CD8-positive, alpha-beta memory T cell (primary cell): ENCODE measurements at regions not wholly inside any gene's neighbourhood (a gene's known extent, or its start where the extent isn't known, plus 50 kb on each side); places are given as distances from the start of the nearest gene placed in this dataset.
"Not testable (repeated sequence)": the region's sequence is repeated elsewhere in the genome, so short reads cannot be mapped to it uniquely, and the experiment has no call there.

Experiments used
- CTCF ChIA-PET: fragments of 350-600 bp; sonication (Branson Sonifier 250); formaldehyde crosslinking; loops from one replicate; lab custom pipeline; 2021; ENCODE audit warnings: antibody characterized with exemption; lab: Charles Lee
- POLR2A ChIA-PET: fragments of 350-600 bp; sonication (Branson Sonifier 250); formaldehyde crosslinking; loops from one replicate; lab custom pipeline; 2021; ENCODE audit warnings: antibody characterized with exemption; lab: Charles Lee
- DNase-seq, 5 donors: peaks; one replicate each; pipeline versions ENCODE4 v3.0.0 to v3.0.0-alpha.2; 2020 to 2022; ENCODE audit warnings: mixed read lengths in 1 of 5
- H3K27ac ChIP-seq: one replicate; pipeline ENCODE4 v1.7.0; 2013; ENCODE audit warnings: low read depth, mild to moderate bottlenecking, low read length, moderate library complexity
- H3K27me3 ChIP-seq: 2 replicates; pipeline ENCODE4 v1.7.0; 2013; ENCODE audit warnings: low read length, mild to moderate bottlenecking; ENCODE audit not compliant: insufficient read depth, poor library complexity, severe bottlenecking
- H3K36me3 ChIP-seq: 2 replicates; pipeline ENCODE4 v1.7.0; 2013; ENCODE audit warnings: mild to moderate bottlenecking, low read length, moderate library complexity; ENCODE audit not compliant: insufficient read depth
- H3K4me1 ChIP-seq: 2 replicates; pipeline ENCODE4 v1.7.0; 2013; ENCODE audit warnings: mild to moderate bottlenecking, low read length, moderate library complexity; ENCODE audit not compliant: insufficient read depth
- H3K4me3 ChIP-seq: 2 replicates; pipeline ENCODE4 v1.7.0; 2013; ENCODE audit warnings: mild to moderate bottlenecking, low read length
- H3K9me3 ChIP-seq: 2 replicates; pipeline ENCODE4 v1.7.0; 2013; ENCODE audit warnings: mild to moderate bottlenecking, low read length
- H3K27ac Mint-ChIP-seq, 8 donors: one replicate each; pipeline ENCODE4 v1.8.0; 2020 to 2021; ENCODE audit warnings: mixed read lengths in 8 of 8, mild to moderate bottlenecking in 6 of 8, inconsistent platforms in 3 of 8, moderate library complexity in 3 of 8
- H3K27me3 Mint-ChIP-seq, 2 donors: one replicate each; pipeline ENCODE4 v1.8.0; 2020 to 2021; ENCODE audit warnings: mixed read lengths in 2 of 2, mild to moderate bottlenecking in 1 of 2, moderate library complexity in 1 of 2
- H3K36me3 Mint-ChIP-seq, 3 donors: one replicate each; pipeline ENCODE4 v1.8.0; 2020 to 2021; ENCODE audit warnings: mixed read lengths in 3 of 3, inconsistent platforms in 1 of 3, mild to moderate bottlenecking in 1 of 3
- H3K4me1 Mint-ChIP-seq, 3 donors: one replicate each; pipeline ENCODE4 v1.8.0; 2020 to 2021; ENCODE audit warnings: mixed read lengths in 3 of 3, inconsistent platforms in 1 of 3, mild to moderate bottlenecking in 1 of 3
- H3K4me3 Mint-ChIP-seq, 7 donors: one replicate each; pipeline ENCODE4 v1.8.0; 2020 to 2021; ENCODE audit warnings: mixed read lengths in 7 of 7, mild to moderate bottlenecking in 6 of 7, moderate library complexity in 4 of 7, inconsistent platforms in 2 of 7
- H3K9me3 Mint-ChIP-seq, 5 donors: one replicate each; pipeline ENCODE4 v1.8.0; 2020 to 2022; ENCODE audit warnings: mixed read lengths in 5 of 5, mild to moderate bottlenecking in 3 of 5, moderate library complexity in 2 of 5, inconsistent platforms in 1 of 5

DNA sequence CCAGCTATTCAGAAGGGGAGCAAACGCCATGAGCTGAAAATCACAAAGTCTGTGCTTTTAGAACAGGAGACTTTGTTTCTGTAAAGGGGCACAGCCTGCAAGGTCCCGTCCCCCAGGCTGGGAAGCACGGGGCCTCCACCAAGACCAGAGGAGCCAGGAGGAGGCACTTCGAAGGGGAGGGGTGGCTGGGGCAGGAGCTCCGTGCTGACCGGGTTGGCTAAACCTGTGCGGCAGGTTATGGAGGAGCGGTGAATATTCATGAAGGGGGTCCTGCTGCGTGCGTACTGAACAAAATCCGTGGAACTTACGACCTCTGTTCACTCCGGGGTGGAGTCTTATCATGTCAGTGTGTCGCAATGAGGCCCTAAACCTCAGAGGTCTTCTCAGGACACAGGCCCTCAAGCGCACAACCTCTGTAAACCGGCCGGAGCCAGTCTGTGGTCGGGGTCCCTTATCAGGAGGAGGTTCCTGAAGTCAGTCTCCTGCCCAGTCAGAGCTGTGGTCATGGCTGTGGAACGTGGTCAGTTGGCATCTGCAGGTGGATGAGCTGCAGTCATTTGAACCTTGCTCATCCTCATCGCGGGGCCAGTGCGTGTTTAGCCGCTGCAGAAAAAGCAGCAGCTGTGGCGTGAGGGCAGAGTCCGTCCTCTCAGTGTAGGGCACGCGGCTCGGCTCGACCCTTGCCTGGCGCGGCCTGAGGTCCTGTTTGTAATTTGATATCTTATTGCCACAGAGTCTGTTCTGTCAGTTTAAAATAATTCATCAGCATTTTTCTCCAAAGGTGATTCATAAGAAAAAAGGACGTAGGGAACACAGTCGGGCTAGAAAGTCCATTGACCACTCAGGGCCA lies 5507.7 kb upstream of the TPTE start:
- DNase-seq, H3K27ac Mint-ChIP-seq, H3K36me3 Mint-ChIP-seq, H3K4me3 ChIP-seq, H3K9me3 Mint-ChIP-seq, H3K4me1 ChIP-seq, H3K36me3 ChIP-seq, H3K4me1 Mint-ChIP-seq, CTCF ChIA-PET, H3K4me3 Mint-ChIP-seq, H3K27ac ChIP-seq, H3K9me3 ChIP-seq, POLR2A ChIA-PET, H3K27me3 Mint-ChIP-seq, H3K27me3 ChIP-seq: not testable (repeated sequence)

DNA sequence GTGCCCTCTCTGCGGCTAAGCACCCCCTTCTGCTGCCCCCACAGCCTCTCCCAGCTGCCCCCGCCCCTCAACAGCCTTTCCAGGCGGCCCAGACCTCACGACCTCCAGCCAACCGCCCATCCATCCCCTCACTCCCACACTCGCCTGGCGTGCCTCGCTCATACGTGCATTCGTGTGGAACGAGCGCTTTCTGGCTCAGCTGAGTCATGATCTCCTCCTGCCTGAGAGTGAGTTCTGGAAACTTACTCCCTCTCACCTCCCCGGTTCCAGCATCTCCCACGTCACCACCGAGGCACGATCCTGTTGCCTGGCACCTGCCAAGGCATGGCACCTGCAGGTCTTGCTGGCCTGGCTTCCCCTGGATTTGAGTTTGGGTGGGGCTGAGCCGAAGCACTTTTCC lies 5506.2 kb upstream of the TPTE start:
- H3K4me3 Mint-ChIP-seq, H3K27ac ChIP-seq, CTCF ChIA-PET, H3K4me3 ChIP-seq, H3K27me3 ChIP-seq, H3K4me1 ChIP-seq, H3K36me3 ChIP-seq, H3K36me3 Mint-ChIP-seq, H3K4me1 Mint-ChIP-seq, DNase-seq, H3K9me3 Mint-ChIP-seq, H3K9me3 ChIP-seq, H3K27me3 Mint-ChIP-seq, H3K27ac Mint-ChIP-seq, POLR2A ChIA-PET: not testable (repeated sequence)

GRCh38 chr21:5019120-5019519 lies 5502.3 kb upstream of the TPTE start:
- H3K4me3 Mint-ChIP-seq, POLR2A ChIA-PET, H3K27ac Mint-ChIP-seq: not testable (repeated sequence)

DNA sequence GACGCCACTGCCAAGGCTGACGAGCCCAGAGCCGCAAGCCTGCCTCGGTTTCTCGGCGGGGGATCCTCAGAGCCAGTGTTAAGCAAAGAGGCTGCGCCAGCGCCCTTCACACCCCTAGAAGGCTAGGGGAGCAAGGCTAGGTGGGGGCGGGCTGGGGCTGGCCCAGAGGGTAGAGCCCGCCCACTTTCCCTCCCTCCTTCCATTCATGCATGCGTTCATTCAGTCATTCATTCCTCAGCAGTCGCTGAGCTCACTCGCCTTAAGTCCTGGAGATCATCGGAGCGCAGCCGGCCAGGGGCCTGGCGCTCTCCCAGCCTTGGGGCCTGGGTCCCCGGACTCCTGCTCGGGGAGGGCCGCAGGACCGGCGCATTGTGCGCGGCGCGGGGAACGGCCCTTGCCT lies 5499.6 kb upstream of the TPTE start:
- DNase-seq, POLR2A ChIA-PET, H3K4me3 ChIP-seq, CTCF ChIA-PET, H3K36me3 ChIP-seq, H3K27ac Mint-ChIP-seq, H3K27me3 ChIP-seq, H3K36me3 Mint-ChIP-seq, H3K9me3 ChIP-seq, H3K4me1 Mint-ChIP-seq, H3K4me1 ChIP-seq, H3K27me3 Mint-ChIP-seq, H3K4me3 Mint-ChIP-seq, H3K9me3 Mint-ChIP-seq, H3K27ac ChIP-seq: not testable (repeated sequence)

More at GRCh38 chr21:5019120-5019519, 5502.3 kb upstream of the TPTE start:
- H3K4me1 ChIP-seq, CTCF ChIA-PET, H3K36me3 Mint-ChIP-seq, H3K27me3 ChIP-seq, DNase-seq, H3K4me3 ChIP-seq, H3K4me1 Mint-ChIP-seq, H3K9me3 Mint-ChIP-seq, H3K36me3 ChIP-seq, H3K27me3 Mint-ChIP-seq, H3K9me3 ChIP-seq, H3K27ac ChIP-seq: not testable (repeated sequence)

DNA sequence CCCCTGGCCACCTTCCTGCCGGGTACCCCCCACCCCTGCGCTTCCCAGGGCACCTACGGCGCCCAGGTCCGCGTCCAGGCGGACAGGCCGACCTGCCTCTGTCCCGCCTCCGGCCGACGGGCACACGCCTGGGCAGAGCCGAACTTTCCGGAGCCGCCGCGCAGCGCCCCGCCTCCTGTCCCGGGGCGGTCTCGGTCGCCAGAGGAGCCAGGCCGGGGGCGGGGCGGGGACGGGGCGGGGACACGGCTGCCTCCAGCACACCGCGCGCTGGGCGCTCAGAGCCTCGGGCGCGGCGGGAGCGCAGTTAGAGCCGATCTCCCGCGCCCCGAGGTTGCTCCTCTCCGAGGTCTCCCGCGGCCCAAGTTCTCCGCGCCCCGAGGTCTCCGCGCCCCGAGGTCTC lies 5499.1 kb upstream of the TPTE start:
- H3K36me3 Mint-ChIP-seq, POLR2A ChIA-PET, H3K27me3 Mint-ChIP-seq, H3K27ac ChIP-seq, H3K4me3 ChIP-seq, CTCF ChIA-PET, H3K4me1 Mint-ChIP-seq, H3K4me1 ChIP-seq, H3K9me3 Mint-ChIP-seq, DNase-seq, H3K9me3 ChIP-seq, H3K27me3 ChIP-seq, H3K27ac Mint-ChIP-seq, H3K36me3 ChIP-seq, H3K4me3 Mint-ChIP-seq: not testable (repeated sequence)

DNA sequence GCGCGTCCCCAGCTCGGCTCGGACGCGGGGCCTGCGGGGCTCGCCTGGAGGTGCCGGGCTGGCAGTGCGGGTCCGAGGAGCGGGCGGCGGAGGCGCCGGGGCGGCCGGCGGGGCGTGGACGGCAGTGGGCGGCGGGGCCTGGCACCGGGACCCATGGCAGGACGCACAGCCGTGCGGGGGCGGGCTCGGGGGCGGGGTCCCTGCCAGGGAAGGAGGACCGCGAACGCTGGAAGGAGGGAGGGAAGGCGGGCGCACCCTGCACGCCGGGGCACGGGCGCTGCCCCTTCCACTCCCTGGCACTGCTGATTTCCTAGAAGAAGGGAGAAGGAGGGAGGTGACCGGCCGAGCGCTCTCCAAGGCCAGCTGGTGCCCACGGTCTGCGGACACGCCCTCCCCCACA lies 5498.6 kb upstream of the TPTE start:
- H3K27ac Mint-ChIP-seq, H3K27ac ChIP-seq, H3K27me3 ChIP-seq, H3K36me3 Mint-ChIP-seq, H3K4me1 Mint-ChIP-seq, DNase-seq, H3K4me1 ChIP-seq, CTCF ChIA-PET, H3K4me3 ChIP-seq, POLR2A ChIA-PET, H3K36me3 ChIP-seq, H3K27me3 Mint-ChIP-seq, H3K9me3 Mint-ChIP-seq, H3K9me3 ChIP-seq, H3K4me3 Mint-ChIP-seq: not testable (repeated sequence)

DNA sequence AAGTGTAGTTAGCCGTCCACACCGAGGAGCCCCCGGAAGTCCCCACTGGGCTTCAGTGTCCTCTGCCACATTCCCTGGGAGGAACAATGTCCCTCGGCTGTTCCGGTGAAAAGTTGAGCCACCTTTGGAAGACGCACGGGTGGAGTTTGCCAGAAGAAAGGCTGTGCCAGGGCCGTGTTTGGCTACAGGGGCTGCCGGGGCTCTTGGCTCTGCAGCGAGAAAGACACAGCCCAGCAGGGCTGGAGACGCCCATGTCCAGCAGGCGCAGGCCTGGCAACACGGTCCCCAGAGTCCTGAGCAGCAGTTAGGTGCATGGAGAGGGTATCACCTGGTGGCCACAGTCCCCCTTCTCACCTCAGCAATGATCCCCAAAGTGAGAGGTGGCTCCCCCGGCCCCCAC lies 5486.2 kb upstream of the TPTE start:
- H3K27me3 ChIP-seq, H3K4me3 Mint-ChIP-seq, H3K9me3 Mint-ChIP-seq, DNase-seq, H3K27me3 Mint-ChIP-seq, H3K4me1 Mint-ChIP-seq, POLR2A ChIA-PET, H3K4me1 ChIP-seq, H3K27ac Mint-ChIP-seq, H3K36me3 Mint-ChIP-seq, CTCF ChIA-PET, H3K36me3 ChIP-seq, H3K27ac ChIP-seq, H3K9me3 ChIP-seq, H3K4me3 ChIP-seq: not testable (repeated sequence)

- H3K27ac Mint-ChIP-seq, POLR2A ChIA-PET, H3K36me3 ChIP-seq: not testable (repeated sequence)
Observed at GRCh38 chr21:5035587-5035986, 5485.8 kb upstream of the TPTE start.

More at GRCh38 chr21:5035587-5035986, 5485.8 kb upstream of the TPTE start:
- H3K27me3 ChIP-seq, H3K27me3 Mint-ChIP-seq, H3K36me3 Mint-ChIP-seq, H3K4me1 Mint-ChIP-seq, H3K27ac ChIP-seq, DNase-seq, H3K4me3 Mint-ChIP-seq, H3K4me1 ChIP-seq, H3K4me3 ChIP-seq, CTCF ChIA-PET, H3K9me3 Mint-ChIP-seq, H3K9me3 ChIP-seq: not testable (repeated sequence)
